B cell (primary cell): ENCODE measurements at regions not wholly inside any gene's neighbourhood (a gene's known extent, or its start where the extent isn't known, plus 50 kb on each side); places are given as distances from the start of the nearest gene placed in this dataset.

Experiments used
- ATAC-seq: fragments of 200-7000 bp; cut with Tn5 transposase; one replicate; pipeline ENCODE4 v1.10.0; 2021; ENCODE audit warnings: low read depth, mild to moderate bottlenecking, moderate number of reproducible peaks, moderate library complexity
- CTCF ChIA-PET: fragments of 350-600 bp; sonication (Branson Sonifier 250); formaldehyde crosslinking; loops from one replicate; lab custom pipeline; 2021; ENCODE audit warnings: antibody characterized with exemption, inconsistent platforms; lab: Charles Lee
- POLR2A ChIA-PET: fragments of 350-600 bp; sonication (Branson Sonifier 250); formaldehyde crosslinking; loops from one replicate; lab custom pipeline; 2021; ENCODE audit warnings: antibody characterized with exemption; lab: Charles Lee
- DNase-seq: peaks from one replicate; pipeline ENCODE4 v3.0.0; 2013
- H2AFZ ChIP-seq: 2 replicates; pipeline ENCODE4 v1.6.1; 2012; ENCODE audit warnings: mild to moderate bottlenecking, low read depth, low read length; ENCODE audit not compliant: insufficient read depth, poor library complexity, severe bottlenecking
- H3K27ac ChIP-seq, 2 donors: 1 replicate in 1 of 2; 2 replicates in 1 of 2; pipeline ENCODE4 v1.5.1; 2012 to 2013; ENCODE audit warnings: low read length in 2 of 2, mild to moderate bottlenecking in 2 of 2, moderate library complexity in 1 of 2
- H3K27me3 ChIP-seq, 4 experiments: fragments of 200-600 bp in 1 of 4; sonication (generic) in 1 of 4; replicated peaks in 1 of 4; 1 replicate in 2 of 4; 2 replicates in 2 of 4; pipeline versions ENCODE4 v1.6.1 to v1.7.0; 2013 to 2016; ENCODE audit warnings: low read length in 3 of 4, mild to moderate bottlenecking in 2 of 4, mixed read lengths in 1 of 4, moderate library complexity in 1 of 4; ENCODE audit not compliant: insufficient read depth in 4 of 4, control insufficient read depth in 3 of 4; ENCODE audit errors: control extremely low read depth in 1 of 4
- H3K36me3 ChIP-seq, 2 experiments: replicated peaks in 1 of 2; 1 replicate in 1 of 2; 2 replicates in 1 of 2; pipeline versions ENCODE4 v1.6.1 to v1.7.1; 2013; ENCODE audit warnings: low read length in 1 of 2; ENCODE audit not compliant: insufficient read depth in 2 of 2, control insufficient read depth in 1 of 2; ENCODE audit errors: control extremely low read depth in 1 of 2, extremely low read depth in 1 of 2
- H3K4me1 ChIP-seq, 2 donors: fragments of 200-600 bp in 1 of 2; sonication (generic) in 1 of 2; 1 replicate in 1 of 2; 2 replicates in 1 of 2; pipeline versions ENCODE4 v1.5.1 to v1.6.1; 2013 to 2017; ENCODE audit warnings: low read length in 2 of 2; ENCODE audit not compliant: control insufficient read depth in 2 of 2, insufficient read depth in 2 of 2
- H3K4me2 ChIP-seq: replicated peaks from 2 replicates; pipeline ENCODE3; 2012; ENCODE audit warnings: mild to moderate bottlenecking, low read depth, low read length; ENCODE audit not compliant: poor library complexity, severe bottlenecking
- H3K4me3 ChIP-seq, 5 experiments: fragments of 200-600 bp in 1 of 5; sonication (generic) in 1 of 5; 1 replicate in 3 of 5; 2 replicates in 2 of 5; pipeline versions ENCODE4 v1.5.1 to v1.7.0; 2011 to 2016; ENCODE audit warnings: low read length in 4 of 5, mild to moderate bottlenecking in 4 of 5, low read depth in 2 of 5, control low read depth in 1 of 5, moderate library complexity in 1 of 5; ENCODE audit not compliant: insufficient read depth in 1 of 5; ENCODE audit errors: control extremely low read depth in 1 of 5, extremely low read depth in 1 of 5
- H3K79me2 ChIP-seq: fragments of 200-600 bp; sonication (generic); one replicate; pipeline ENCODE4 v1.6.0; 2016; ENCODE audit warnings: low read length; ENCODE audit not compliant: control insufficient read depth, insufficient read depth
- H3K9ac ChIP-seq: fragments of 200-600 bp; sonication (generic); 2 replicates; pipeline ENCODE4 v1.6.1; 2017; ENCODE audit warnings: mild to moderate bottlenecking, low read length, moderate library complexity
- H3K9me3 ChIP-seq, 3 donors: one replicate each; pipeline versions ENCODE4 v1.6.1 to v1.7.1; 2013; ENCODE audit warnings: low read length in 2 of 3; ENCODE audit not compliant: control insufficient read depth in 2 of 3, insufficient read depth in 1 of 3; ENCODE audit errors: control extremely low read depth in 1 of 3
- H4K20me1 ChIP-seq: 2 replicates; pipeline ENCODE4 v1.6.0; 2012; ENCODE audit warnings: mild to moderate bottlenecking, low read length; ENCODE audit not compliant: insufficient read depth, control insufficient read depth, poor library complexity, severe bottlenecking
- H3K27ac Mint-ChIP-seq: one replicate; pipeline ENCODE4 v1.8.0; 2021; ENCODE audit warnings: mixed read lengths
- H3K27me3 Mint-ChIP-seq: one replicate; pipeline ENCODE4 v1.8.0; 2021; ENCODE audit warnings: mixed read lengths
- H3K4me1 Mint-ChIP-seq: one replicate; pipeline ENCODE4 v1.8.0; 2021; ENCODE audit warnings: mixed read lengths
- H3K4me3 Mint-ChIP-seq: one replicate; pipeline ENCODE4 v1.8.0; 2021; ENCODE audit warnings: mixed read lengths
- H3K9me3 Mint-ChIP-seq: one replicate; pipeline ENCODE4 v1.8.0; 2022; ENCODE audit warnings: mixed read lengths; ENCODE audit not compliant: insufficient read depth
- CTCF ChIP-seq: fragments of 200-600 bp; IDR thresholded peaks from one replicate; pipeline ENCODE4 v1.8.0; 2022; ENCODE audit warnings: antibody characterized with exemption, mild to moderate bottlenecking
- EZH2 ChIP-seq: IDR thresholded peaks from 2 replicates; pipeline ENCODE4 v1.6.1; 2012; ENCODE audit warnings: borderline replicate concordance, low read depth, mild to moderate bottlenecking, moderate library complexity, low read length; ENCODE audit not compliant: insufficient read depth, poor library complexity, severe bottlenecking
- WGBS: methylation state at CpG from one replicate; pipeline ENCODE4 v1.1.5; 2013; ENCODE audit warnings: missing lambda C conversion rate; ENCODE audit not compliant: insufficient coverage; 5-methylcytosine and 5-hydroxymethylcytosine counted together
- intact Hi-C: fragments of 100-400 bp; cut with micrococcal nuclease; formaldehyde crosslinking; loops from one replicate; pipeline ENCODE4 v1.10.0; 2022

GRCh38 chr13:48862572-48862971, 113.1 kb upstream of the FNDC3A start:
- ChIA-PET POLR2A (no interaction called here), CTCF (no interaction called here)
- no peak overlapping the region for H3K4me2 ChIP-seq
- H3K4me3 ChIP-seq, result no peak overlapping the region
- DNase-seq (no peak), ATAC-seq (no peak)
- H3K9ac ChIP-seq, result no peak overlapping the region
- no peak overlapping the region for H2AFZ ChIP-seq
- intact Hi-C loops, result no loop called here
- H3K36me3 ChIP-seq, result no peaks in the 10 kb centered on the region
- Mint-ChIP-seq H3K9me3 (no peaks in the 10 kb centered on the region), H3K4me1 (peaks cover 10% of the 10 kb centered on the region), H3K4me3 (no peak overlapping the region), H3K27ac (no peak overlapping the region), H3K27me3 (peaks cover 3% of the 10 kb centered on the region)
- no peaks in the 10 kb centered on the region for H3K79me2 ChIP-seq
- peaks cover 0 to 4% (median 0%) of the 10 kb centered on the region in 4 experiments for H3K27me3 ChIP-seq
- no peak for TF ChIP-seq EZH2
- no peak for TF ChIP-seq CTCF
- H3K4me1 ChIP-seq, result peaks cover 0 to 5% of the 10 kb centered on the region in 2 donors
- no peak overlapping the region for H3K27ac ChIP-seq
- WGBS, result 0% methylated on average over 1 of the region's 3 CpGs
- H4K20me1 ChIP-seq, result no peaks in the 10 kb centered on the region
- H3K9me3 ChIP-seq, result no peaks in the 10 kb centered on the region

DNA sequence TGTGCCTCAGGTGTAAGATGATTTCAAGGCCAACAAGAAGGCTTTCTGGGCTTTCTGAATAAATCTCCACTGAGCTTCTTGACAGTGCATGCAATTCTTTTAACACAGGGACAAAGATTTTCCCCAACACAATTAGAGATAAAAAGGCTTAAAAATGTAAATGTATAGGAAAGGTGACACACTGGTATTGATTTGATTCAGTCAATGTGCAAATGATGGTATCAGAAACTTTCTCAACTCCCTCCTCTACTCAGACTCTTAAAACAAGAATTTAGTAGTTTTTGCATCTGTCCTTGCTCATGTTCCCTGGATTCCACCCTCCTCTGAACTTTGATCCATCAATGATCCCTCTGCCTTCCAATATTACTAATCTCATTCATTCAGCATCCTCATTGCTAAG, 111.6 kb upstream of the FNDC3A start:
- Mint-ChIP-seq H3K27ac (no peak overlapping the region), H3K4me3 (no peak overlapping the region), H3K27me3 (peaks cover 3% of the 10 kb centered on the region), H3K9me3 (no peaks in the 10 kb centered on the region), H3K4me1 (peaks cover 6% of the 10 kb centered on the region)
- ATAC-seq (no peak), DNase-seq (no peak)
- Histone ChIP-seq H3K9ac (no peak overlapping the region), H2AFZ (no peak overlapping the region), H3K79me2 (no peaks in the 10 kb centered on the region), H4K20me1 (no peaks in the 10 kb centered on the region), H3K9me3 (no peaks in the 10 kb centered on the region), H3K4me3 (no peak overlapping the region), H3K4me1 (peaks cover 0 to 5% of the 10 kb centered on the region in 2 donors), H3K27me3 (peaks cover 0 to 4% (median 0%) of the 10 kb centered on the region in 4 experiments), H3K4me2 (no peak overlapping the region), H3K36me3 (no peaks in the 10 kb centered on the region), H3K27ac (no peak overlapping the region)
- intact Hi-C loops, result no loop called here
- TF ChIP-seq CTCF (no peak), EZH2 (no peak)
- CTCF ChIA-PET, result no interaction called here
- POLR2A ChIA-PET, result no interaction called here
